Fibroblast of skin of scalp (primary cell): ENCODE measurements at regions not wholly inside any gene's neighbourhood (a gene's known extent, or its start where the extent isn't known, plus 50 kb on each side); places are given as distances from the start of the nearest gene placed in this dataset.
"Not testable (repeated sequence)": the region's sequence is repeated elsewhere in the genome, so short reads cannot be mapped to it uniquely, and the experiment has no call there.

ENCODE experiments used
- DNase-seq: peaks from one replicate; pipeline ENCODE4 v3.0.0-alpha.2; 2013

DNA sequence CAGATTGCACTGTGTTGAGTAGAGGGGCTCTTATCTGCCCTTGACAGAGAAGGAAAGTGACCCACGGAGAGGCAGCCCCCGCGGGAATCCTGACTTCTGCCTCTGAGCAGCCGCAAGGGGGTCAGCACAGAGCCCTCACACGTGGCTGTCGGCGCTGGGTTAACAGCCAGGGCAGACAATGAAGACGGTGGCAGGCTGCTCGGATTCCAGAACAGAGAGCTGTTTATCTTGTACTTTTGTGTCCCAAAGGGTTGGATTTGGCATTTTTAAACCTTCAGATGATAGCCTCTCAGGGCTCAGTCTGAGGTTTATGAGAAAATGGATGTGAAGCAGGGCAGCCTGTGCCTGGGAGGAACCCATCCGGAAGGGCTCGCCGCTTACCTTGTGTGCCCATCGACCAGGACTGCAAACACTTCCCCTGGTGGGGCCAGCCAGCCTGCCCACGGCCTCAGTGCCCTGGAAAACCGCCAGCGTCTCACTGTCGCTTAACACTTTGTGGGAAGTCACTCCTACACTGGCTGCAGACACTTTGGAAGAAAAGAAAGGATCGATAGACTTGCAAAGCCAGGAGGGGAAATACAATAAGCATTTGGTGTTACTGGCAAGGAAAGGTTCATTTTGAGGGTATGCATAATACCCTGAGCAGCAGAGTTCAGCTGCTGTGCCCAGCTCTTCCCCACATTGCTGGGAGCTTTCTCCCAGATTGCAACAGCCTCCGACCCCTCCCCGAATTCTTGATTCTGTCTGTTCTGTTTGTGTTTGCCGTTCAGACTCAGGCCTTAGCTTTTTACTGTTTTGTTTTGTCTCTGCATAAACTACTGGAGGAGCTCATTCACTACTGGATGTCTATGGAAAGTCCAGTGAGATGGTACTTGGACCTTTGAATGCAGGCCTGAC, 325.3 kb upstream of the MYT1L start:
- DNase-seq, result no peak

DNA sequence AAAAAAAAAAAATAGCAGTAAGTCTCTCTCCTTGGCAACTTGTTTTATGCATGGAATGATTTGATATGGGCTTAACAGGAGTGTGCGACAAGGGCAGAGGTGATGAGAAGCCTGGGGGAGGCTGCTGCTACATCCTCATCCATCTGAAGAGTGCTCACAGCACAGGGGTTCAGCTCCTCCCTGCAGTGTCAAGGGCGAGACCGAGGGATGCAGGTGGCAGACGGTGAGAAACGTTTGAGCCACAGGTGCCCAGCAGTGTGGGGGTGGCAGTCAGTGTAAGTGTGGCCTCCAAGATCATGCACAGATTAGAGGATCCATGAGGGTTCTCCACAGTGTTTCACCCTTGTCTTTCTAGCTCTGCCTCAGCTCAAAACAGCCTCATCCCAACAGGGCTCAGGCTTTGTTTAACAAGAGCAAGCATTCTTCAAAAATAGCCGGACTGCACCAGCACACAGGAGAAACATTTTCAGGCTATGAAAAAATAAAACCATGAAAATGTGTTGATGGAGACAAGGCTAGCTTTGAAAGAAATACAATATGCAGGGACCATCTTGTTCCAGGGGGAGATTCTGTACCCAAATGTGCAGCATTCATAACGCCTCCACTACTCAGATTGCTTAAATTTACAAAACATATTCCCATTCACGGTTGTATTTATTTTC, 324.5 kb upstream of the MYT1L start:
- DNase-seq, result no peak

DNA sequence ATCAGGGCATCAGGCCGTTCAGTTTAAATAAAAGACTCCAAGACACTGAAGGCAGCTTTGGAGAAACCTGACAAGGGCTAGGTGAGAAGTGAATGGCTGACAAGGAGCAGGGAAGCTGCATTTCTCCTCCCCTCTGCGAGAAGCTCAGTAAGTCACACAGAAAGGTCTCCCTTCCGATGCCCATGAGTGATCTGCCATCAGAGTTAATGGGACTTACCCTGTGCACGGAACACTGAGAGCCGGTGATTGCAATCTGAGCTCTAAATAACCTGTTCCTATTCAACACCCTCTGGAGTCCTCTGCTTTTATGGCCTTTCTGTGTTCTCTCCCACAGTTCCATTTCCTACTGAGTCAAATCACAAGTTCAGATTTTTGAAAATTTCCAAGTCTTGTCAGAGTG, 322.2 kb upstream of the MYT1L start:
- no peak for DNase-seq

DNA sequence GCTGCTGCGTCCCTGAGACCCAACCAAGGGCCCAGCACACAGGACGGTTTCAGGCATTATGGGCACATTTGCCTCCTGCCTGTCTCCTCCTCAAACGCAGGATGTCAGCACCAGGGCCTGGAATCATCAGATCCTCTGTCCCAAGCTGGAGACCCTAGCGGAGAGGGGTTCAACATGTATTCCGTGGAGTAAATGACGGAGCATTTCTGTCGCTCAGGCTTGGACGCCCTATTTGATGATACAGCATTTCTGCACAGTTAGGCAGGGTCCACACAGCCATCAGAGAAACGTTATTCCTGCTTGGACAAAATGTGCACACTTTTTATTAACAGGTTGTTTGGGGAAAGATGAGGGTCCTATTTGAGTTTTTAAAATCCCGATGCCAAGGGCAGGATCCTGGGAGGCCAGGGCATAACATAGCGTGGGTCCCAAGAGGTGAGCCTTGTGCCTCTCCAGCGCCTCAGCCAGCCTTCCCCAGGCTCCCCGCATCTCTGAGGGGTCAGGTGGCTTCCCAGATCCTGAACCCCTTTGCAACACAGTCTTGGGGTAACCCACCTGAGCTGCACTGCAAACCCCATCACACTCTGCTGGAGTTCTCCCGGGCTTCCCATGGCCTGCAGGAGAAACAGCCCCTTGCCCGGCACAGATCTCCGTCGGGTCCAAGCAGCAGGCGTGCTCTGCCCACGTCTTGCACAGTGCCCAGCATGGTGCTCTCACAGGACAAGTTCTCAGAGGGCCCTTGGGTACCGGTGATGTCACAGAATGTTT, 319.7 kb upstream of the MYT1L start:
- no peak for DNase-seq

DNA sequence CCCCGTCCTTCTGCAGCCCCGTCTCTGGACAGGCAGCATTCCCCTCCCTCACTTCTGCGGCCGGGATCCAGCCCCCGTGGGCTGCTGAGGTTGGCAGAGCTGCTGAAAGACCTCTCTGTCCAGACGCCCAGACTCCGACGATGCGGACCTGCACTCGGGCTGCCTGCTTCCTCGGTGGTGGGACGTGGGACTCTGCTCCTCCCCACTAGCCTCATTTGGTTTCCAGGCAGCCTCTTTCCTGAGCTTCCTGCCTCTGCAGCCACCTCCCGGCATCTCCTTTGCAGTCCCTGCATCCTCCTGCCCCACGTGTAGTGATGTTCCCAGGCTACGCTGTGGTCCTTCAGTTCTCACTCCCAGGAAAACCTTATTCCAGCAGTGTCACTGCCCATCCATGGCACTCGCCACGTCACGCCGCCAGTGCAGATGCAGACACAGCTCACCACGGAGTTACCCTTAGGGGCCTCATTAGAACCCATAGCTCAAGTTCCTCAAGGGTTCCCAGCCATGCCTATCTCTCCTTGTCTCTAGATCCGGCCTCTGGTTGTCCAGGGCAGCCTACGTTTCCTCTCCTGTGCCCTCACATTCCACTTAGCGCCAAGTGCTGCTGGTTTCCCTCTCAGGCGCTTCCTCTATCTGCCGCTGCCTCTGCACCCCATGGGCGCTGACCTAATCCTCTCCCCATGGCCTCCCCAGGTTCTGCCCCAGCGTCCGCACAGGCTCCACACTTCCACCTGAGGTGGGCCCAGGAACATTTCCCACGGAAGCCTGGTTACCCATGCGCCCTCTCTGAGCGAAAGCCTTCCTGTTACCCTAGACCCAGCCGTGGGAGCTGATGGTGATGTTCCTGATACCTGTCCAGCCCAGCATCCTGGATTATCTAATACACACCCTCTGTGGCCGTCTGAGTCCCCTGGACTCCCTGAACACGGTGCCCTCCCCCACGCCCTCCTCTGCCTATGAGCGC, 318.3 kb upstream of the MYT1L start:
- DNase-seq, result no peak

DNA sequence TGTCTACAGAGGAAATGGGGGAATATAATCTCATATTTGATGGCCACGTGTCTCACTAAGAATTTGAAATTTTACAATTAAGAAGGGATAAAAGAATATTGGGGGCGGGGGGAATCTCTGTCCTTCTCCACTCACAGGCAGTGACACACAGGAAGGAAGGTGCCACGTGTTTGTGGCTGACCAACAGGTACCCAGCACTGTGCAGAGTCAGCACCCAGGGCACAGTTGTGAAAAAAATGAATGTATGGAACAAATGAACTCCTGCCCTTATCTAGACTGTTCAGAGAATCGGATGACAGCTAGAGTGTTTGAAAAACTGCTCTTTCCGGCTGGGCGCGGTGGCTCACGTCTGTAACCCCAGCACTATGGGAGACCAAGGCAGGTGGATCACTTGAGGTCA, 317.0 kb upstream of the MYT1L start:
- DNase-seq, result no peak

- DNase-seq, result no peak
These were observed 316.1 kb upstream of the MYT1L start for GRCh38 chr2:2647141-2647541.

DNA sequence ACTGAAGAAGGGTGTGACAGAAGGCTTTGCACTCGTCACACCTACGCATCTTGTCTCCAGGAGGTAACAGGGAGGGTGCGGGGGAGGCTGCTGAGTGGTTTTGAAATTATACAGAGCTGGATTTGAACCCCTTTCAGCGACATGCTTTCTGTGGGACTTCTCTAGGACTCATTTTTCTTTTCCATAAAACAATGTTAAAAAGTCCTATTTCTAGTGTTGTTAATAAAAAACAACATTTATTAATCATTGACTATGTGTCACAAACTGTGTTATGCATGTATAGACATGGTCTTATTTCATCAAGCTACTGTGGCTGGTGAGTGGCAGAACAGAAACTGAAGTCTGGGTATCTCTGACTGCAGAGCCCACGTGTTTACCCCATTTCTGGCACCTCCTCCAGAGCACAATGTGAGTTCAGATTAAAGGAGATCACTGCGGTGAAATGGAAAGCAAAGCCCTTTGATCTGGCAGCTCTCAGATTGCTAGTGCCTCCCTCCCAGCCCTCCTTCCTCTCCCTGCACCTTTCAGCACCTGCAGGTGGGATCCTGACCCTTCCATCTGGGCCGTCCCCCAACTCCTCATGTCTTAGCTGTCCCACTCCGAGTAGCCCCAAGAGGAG, 315.5 kb upstream of the MYT1L start:
- DNase-seq, result no peak

DNA sequence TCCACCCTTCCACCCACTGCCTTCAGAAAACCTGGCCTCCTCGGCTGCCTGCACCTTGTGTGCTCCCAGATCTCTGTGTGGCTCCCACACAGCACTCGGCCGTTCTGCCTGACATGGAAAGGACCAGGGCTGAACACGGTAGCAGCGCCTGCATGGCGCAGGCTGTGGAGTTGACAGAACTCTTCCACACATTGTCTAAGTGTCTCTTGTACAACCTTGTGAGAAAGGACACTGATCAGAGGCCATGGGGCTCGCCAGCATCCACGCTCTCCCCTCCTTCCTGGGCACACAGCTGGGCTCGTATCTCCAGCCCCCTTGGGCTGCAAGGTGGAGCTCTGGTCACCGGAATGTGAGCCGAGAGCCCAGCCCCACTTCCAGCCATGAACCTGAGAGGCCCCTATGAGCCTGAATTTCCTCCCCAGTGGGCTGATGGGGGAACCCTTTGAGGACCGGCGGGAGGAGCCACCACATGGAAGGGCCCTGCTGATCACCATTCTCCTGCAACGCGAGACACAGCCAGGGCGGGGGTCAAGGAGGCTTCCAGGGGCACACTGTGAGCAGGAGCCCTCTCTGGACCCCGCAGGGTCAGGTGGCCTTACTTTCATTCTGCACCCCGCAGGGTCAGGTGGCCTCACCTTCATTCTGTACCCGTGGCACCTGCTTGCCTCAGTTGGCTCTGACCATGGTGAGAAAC, 314.2 kb upstream of the MYT1L start:
- DNase-seq, result no peak

GRCh38 chr2:2644751-2645150, 313.7 kb upstream of the MYT1L start:
- DNase-seq, result not testable (repeated sequence)

- no peak for DNase-seq
These were observed 313.0 kb upstream of the MYT1L start for GRCh38 chr2:2644040-2644439.

DNA sequence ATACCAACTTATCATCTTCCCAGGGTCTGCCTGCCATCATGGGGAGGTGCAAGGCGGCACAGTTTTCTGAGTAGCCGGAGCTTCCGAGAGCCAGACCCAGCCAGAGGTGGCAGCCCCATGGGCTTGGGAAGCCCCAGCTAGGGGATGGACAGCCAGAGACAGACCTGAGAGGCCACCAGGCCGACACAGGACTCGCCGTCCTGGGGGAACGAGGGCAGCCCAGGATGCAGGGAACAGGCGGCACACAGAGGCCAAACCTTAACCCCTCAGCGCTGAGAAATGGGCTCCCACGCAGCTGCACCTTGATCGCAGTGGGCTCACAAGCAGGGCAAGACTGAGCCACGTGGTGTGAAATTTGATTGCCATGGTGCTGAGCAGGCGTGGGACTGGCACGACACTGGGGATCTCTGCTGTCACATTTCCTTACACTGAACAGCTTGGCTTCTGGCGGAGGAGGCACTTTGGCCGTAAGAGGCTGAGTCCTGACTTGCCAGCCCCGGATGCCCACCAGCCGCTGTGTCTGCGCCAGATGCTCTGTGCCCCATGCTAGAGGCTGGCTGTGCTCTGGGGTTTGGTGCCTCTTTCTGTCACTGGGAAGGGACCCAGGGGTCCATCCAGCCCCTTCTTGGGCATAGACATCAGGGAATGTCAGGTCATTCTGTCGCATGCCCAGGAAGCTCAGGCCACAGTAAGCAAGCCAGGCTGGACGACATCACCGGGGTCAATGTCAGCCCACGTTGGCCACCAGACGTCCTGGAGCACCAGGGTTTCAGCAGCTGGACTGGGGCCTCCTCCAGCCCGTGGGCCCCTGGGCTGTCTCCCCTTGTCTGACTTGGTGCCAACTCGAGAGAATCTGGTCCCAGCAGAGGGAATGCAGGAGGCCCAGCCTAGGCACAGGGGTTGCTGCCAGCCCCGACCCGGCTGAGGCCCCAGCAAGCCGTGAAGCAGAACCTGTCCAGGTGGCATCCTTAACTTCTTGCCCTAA, 312.1 kb upstream of the MYT1L start:
- DNase-seq, result no peak

GRCh38 chr2:2641541-2642410, 310.7 kb upstream of the MYT1L start:
- DNase-seq, result no peak

- DNase-seq, result no peak
These were observed 309.7 kb upstream of the MYT1L start for GRCh38 chr2:2640818-2641217.

- no peak for DNase-seq
These were observed 309.3 kb upstream of the MYT1L start for GRCh38 chr2:2640371-2640770.

DNA sequence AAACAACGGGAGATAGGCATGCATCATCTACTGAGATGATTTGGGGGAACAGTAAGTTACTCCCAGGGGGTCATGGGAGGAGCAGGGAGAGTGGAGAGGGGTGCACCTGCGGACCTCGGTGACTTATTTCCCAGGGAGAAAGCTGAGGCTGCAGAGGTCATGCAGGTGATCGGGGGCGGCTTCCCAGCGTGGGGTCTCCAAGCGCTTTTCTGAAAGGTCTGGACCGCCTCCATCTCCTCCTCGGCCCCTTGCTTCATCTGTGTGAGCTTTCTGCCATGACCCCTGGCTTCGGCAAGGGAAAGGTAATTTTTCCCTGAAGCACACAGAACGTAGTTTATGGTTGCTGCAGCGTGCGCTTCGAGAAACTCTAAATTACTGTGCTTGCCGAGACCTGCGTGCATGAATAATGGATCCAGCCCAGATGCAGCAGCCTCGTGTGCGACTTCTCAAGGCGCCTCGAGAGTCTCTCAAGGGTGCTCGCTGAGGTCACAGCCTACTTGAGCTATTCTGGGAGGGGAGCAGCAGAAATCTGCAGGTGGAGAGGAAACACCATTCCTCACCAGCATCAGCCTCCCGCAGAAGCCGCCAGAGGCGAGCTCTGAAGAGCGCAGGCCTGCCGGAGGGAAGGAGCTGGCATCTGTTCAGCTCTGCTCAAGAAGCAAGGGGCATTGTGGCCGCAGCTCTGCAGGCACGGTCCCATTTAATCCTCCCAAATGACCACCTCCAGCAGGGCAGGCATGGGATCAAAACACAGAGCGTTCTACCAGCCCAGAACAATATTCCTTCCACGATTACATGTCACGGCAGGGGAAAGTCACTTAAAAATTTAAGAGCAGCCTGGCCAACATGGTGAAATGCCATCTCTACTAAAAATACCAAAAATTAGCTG, 308.4 kb upstream of the MYT1L start:
- DNase-seq, result no peak

DNA sequence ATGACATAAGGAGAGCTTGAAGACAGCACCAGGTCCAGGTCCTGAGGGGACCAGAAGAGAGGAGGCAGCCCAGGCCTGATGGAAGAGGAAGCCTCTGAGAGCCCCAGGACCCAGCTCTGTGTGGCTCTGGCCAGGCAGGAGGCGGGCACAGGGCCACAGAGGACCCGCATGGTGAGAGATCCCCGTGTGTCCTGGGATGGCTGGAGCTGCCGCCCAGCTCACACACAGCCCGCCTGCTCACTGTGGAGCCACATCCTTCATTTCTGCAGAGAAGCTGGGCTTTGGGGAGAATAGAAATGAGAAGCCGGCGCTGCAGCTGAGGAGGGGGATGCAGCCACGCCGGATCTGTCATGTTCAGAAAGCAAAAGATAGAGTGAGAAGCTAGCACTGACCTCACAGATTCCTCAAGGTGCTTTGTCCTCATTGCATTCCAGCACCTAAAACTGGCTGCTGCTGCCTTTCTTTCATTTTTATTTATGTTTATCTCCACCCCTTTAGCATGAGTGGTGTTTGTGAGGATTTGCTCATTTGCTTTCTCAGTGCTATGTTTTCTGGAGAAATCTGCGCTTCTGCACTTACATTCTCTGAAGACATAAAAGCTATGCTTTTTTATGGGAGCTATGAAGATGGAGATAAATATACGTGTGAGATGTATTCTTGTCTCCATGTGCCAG, 307.6 kb upstream of the MYT1L start:
- no peak for DNase-seq
